CD4-positive, alpha-beta T cell treated with Interleukin-17A for 1 hour (primary cell): ENCODE measurements at regions not wholly inside any gene's neighbourhood (a gene's known extent, or its start where the extent isn't known, plus 50 kb on each side); places are given as distances from the start of the nearest gene placed in this dataset.

Source experiments
- DNase-seq: peaks from one replicate; pipeline ENCODE4 v3.0.0-alpha.2; 2020

DNA sequence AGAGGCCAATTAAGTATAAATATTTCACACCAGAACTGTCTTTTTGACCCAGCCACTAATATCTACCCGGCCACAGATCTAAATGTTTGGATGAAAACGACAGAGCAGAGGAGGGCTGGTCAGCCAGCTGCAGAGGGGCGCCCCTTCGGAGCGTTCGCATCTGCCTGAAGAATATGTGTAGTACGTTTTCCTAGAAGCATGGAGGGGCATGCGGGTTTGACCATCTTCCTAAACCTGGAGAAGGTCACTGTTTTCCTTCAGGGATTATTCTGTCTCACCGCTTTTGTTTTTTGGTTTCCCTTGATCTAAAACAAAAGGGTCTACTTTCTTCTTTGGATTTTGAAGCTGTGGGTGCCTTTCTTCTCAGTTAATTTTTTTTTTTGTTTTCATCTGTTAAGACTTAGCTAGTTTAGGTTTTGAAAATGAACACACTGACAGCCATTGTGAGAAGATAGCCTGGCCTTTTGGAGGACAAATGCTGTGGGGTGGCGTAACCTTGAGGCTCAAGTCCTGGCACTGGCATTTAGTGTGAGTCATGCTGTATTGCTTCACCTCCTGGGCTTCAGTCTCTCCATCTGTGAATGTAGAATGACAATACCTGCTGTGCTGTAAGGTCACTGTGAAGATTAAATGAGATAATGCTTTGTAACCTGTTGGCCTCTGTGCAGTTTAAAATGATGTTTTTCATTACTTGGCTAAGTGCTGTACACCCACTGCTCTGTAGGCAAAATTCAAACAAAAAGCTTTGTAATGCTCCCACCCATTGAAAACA is 74.1 kb upstream of the IRF2BP2 start:
- DNase-seq: no peak

DNA sequence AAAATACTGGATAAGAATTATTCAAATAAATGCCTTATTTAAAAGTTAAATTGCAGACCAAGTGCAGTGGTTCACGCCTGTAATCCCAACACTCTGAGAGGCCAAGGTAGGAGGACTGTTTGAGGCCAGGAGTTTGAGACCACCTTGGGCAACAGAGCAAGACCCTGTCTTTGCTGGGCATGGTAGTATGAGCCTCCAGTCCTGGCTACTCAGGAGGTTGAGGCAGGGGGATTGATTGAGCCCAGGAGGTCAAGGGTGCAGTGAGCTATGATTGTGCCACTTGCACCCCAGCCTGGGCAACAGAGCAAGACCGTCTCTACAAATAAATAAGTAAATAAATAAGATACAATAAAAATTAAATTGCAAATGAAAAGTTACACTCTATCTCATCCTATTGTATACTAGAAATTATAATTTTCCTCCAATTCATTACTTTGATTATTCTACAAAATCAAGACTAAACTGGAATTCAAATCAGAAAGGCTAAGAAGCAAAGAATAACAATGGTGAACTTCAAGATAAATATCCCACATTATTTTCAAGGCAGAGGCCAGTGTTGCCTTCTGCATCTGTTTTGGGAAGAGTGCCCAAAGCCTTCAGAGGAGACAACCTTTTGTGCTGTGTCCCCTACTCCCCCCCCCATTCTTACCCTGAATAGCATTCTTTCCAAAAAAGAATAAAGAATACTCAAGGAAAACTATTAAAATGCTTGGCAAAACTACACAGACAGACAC is 73.3 kb upstream of the IRF2BP2 start:
- DNase-seq: no peak

GRCh38 chr1:234681990-234682389 is 72.0 kb upstream of the IRF2BP2 start:
- no peak for DNase-seq

DNA sequence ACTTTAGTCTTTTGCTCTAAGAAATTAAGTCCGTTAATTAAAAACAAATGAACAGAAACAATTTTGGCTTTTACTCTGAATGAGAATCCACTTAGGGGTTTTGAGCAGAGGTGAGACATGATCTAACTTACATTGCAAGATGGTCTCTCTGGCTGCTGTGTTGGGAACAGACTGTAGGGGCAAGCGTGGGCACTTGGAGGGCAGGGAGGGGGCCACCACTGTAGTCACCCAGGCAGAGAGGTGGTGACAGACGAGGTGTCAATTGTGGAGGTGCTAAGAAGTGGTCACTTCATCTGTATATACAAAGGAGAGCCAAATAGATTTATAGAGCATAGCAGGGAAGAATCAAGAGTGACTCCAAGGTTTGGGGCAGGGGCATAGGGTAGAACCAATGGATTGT is 71.1 kb upstream of the IRF2BP2 start:
- DNase-seq: no peak

DNA sequence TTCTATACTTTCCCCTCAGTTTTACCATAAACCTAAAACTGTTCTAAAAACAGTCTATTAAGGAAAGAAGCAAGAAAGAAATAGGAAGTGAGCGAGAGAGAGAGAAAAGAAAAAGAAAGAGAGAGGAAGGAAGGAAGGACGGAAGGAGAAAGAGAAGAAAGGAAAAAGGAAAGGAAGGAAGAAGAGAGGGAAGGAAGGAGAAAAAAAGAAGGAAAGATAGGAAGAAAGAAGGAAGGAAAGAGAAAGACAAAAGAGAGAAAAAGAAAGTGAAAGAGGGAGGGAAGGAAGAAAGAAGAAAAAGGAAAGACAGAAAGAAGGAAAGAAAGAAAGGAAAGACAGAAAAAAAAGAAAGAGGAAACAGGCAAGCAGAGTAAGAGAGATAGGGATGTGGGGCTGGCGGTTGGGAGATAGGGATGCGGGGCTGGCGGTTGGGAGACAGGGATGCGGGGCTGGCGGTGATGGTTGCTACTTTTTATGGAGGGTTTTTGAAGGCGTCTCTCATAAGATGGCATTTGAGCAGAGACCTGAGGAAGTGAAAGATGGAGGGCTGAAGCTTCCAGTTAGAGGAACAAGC is 70.4 kb upstream of the IRF2BP2 start:
- DNase-seq: no peak

- peak; percentile 57 for DNase-seq
Measured at GRCh38 chr1:234676103-234676594, 66.2 kb upstream of the IRF2BP2 start.

DNA sequence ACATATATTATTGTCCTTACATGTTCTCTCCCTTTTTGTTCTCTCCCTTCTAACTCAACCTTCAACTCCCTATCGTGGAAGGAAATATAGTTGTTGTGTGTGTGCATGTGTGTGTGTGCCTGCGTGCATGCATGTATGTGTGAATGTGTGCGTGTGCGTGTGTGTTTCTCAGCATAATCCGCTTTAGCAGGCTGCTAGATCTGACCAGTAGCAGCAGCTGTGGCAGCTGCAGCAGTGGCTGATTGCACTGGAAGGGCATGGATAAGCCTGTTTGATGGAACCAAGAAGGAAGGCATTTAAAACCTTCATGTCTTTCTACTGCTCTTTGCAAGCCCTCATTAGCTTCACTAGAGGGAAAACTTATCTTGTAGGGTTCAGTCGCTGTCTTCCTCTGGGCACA is 65.6 kb upstream of the IRF2BP2 start:
- DNase-seq: no peak

DNA sequence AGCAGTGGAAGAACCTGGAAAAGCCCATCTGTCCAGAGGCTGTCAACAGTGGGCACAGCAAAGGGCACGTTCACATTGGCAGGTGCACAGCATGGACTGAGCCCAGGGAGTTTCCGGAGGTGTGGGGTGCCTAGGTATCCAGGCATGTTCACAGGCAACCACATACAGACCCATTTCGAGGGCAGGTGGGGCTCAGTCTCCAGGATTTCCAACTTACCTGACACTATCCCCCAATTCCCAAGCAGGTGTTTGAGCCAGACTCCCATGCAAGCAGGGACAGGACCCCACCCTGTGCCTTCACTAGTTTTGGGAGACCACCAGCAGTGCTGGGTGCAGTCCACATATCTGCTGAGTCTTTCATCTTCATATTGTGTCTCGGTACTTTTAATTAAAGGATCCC is 65.0 kb upstream of the IRF2BP2 start:
- no peak for DNase-seq

DNA sequence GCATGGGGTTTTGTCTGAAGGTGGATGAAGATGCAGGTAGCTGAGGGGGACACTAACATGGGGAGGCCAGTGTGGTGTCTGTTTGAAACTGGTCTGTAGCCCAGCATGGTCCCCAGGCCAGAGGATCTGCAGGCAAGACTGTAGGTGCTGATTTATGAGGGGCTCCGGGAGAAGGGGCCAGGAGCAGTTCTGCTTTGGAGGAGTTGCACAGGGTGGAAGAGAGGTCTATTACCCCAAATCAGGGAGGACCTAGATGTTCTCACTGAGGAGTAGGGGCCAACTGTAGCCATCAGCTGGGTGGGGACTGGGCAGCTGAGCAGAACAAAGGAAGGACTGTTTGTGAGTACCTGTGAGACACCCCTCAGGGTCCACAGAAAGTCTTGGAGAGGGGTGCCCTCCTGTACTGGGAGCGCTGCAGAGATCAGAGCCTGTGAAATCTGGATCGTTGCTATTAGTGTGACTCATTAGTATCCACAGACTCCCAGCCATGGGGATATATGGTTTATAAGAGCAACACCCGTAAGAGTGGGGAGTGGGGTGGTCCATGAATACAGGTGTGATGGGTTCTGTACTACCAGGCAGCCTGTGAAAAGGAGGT is 64.3 kb upstream of the IRF2BP2 start:
- DNase-seq: no peak

GRCh38 chr1:234672349-234673135 is 62.6 kb upstream of the IRF2BP2 start:
- no peak for DNase-seq

GRCh38 chr1:234670967-234671626 is 61.1 kb upstream of the IRF2BP2 start:
- no peak for DNase-seq

DNA sequence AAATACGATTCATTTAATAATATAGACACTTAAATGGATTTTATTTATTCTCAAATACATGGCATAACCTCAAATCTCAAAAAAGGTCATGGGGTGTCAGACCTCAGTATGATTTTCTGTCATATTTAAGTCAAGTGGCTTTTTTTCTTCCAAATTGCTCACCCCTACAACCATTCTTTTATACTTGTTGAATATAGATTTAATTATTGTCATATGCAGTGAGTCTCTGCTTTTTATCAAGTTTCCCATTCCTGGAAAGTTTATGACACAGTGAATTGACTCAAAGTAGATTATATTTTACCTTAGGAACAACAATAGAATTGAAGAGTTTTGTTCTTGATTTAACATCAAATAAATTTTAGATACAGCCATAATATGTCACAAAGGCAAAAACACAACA is 59.5 kb upstream of the IRF2BP2 start:
- no peak for DNase-seq

DNA sequence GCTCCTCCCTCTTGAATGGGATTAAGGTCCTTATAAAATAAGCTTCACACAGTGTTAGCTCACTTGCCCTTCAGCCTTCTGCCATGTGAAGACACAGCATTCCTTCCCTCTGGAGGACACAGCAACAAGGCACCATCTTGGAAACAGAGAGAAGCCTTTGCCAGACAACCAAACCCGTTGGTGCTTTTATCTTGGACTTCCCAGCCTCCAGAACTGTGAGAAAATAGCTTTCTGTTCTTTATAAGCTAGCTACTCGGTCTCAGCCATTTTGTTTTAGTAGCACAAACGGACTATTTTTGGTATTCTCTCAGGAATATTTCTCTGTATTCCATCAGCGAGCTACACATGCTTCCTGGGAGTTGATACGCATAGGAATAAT is 58.6 kb upstream of the IRF2BP2 start:
- no peak for DNase-seq

GRCh38 chr1:234667600-234668576 is 57.9 kb upstream of the IRF2BP2 start:
- DNase-seq: no peak

GRCh38 chr1:234666761-234667160 is 56.8 kb upstream of the IRF2BP2 start:
- DNase-seq: no peak

DNA sequence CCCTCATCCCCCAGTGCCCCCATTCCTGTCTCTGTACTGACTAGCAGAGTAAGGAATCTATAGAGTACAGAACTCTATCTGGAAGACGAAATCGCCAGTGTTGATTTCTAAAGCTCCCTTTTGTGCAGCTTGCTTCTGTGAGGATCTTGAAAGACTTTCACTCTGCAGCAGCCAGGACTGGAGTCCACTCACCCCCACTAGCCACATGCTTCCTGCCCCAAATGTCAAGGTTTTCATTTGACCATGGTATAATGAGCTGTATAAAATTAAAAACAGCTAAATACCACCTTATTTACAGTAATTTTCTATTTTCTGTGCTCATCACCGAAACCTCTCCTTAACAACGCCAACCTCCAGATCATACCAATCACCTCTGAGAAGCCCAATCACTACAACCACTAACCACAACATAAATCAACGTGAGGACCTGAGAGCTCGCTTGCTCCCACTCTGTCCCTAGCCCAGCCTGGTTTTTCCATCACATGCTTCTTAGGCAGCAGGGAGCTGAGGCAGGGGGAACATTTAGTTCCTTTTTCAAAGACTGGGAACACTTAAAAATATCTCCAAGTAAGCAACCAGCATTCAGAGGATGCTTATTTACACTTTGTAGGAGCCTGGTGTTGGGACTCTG is 56.1 kb upstream of the IRF2BP2 start:
- DNase-seq: no peak

DNA sequence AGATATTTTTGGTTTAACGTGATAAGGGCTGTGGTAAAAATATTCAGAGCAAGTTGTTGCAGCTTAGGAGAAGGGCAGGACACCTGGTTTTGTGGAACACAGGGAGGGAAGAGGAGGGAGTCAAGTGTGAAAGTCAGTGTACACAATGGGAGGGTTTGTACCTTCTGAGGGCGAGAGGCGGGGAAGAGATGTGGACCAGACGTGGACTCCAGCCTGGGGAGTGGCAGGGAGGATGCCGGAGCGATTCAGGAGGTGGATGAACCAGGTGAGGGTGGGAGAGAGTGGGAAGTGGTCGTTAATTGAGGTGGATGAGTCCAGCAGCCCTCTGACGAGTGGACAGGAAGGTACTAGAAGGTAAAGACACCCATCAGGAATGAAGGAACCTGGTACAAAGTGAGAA is 52.2 kb upstream of the IRF2BP2 start:
- DNase-seq: no peak

- DNase-seq: no peak
Measured at GRCh38 chr1:234661317-234661928, 51.4 kb upstream of the IRF2BP2 start.

- DNase-seq: no peak
Measured at GRCh38 chr1:234660536-234661316, 50.7 kb upstream of the IRF2BP2 start.
